SK-N-SH (cell line): ENCODE measurements at regions not wholly inside any gene's neighbourhood (a gene's known extent, or its start where the extent isn't known, plus 50 kb on each side); places are given as distances from the start of the nearest gene placed in this dataset.

Experiments
- CHD2 ChIP-seq: fragments of 150-350 bp; IDR thresholded peaks from 2 replicates; pipeline ENCODE4 v1.6.1; 2018; ENCODE audit warnings: low read length; ENCODE audit not compliant: partially characterized antibody
- CTCF ChIP-seq: fragments of 200-600 bp; sonication (generic); IDR thresholded peaks from 2 replicates; pipeline ENCODE4 v1.6.1; 2017; ENCODE audit warnings: antibody characterized with exemption, mild to moderate bottlenecking, moderate library complexity
- ELF1 ChIP-seq: IDR thresholded peaks from 2 replicates; pipeline ENCODE4 v1.4.0; 2012
- FOSL2 ChIP-seq: IDR thresholded peaks from 2 replicates; pipeline ENCODE4 v1.4.0; 2012; ENCODE audit warnings: low read depth, mild to moderate bottlenecking, moderate library complexity, borderline replicate concordance
- GABPA ChIP-seq: IDR thresholded peaks from 2 replicates; pipeline ENCODE4 v1.4.0; 2012; ENCODE audit warnings: low read depth, mild to moderate bottlenecking
- JUND ChIP-seq: IDR thresholded peaks from 2 replicates; pipeline ENCODE4 v1.4.0; 2012
- MXI1 ChIP-seq: IDR thresholded peaks from 2 replicates; pipeline ENCODE4 v1.6.1; 2012; ENCODE audit warnings: mild to moderate bottlenecking, low read depth, low read length, improper control_type of control experiment
- POLR2AphosphoS5 ChIP-seq: IDR thresholded peaks from 2 replicates; pipeline ENCODE4 v1.6.1; 2012; ENCODE audit warnings: low read depth, low read length
- RAD21 ChIP-seq: IDR thresholded peaks from 2 replicates; pipeline ENCODE4 v1.6.1; 2012; ENCODE audit warnings: mild to moderate bottlenecking, low read length
- REST ChIP-seq: IDR thresholded peaks from 2 replicates; pipeline ENCODE4 v1.6.1; 2012; ENCODE audit warnings: mild to moderate bottlenecking, low read depth, low read length, moderate library complexity
- RFX5 ChIP-seq: IDR thresholded peaks from 2 replicates; pipeline ENCODE4 v1.6.1; 2012; ENCODE audit warnings: mild to moderate bottlenecking, improper control_type of control experiment, low read length
- TCF12 ChIP-seq: IDR thresholded peaks from 2 replicates; pipeline ENCODE4 v1.4.0; 2012
- YY1 ChIP-seq: IDR thresholded peaks from 2 replicates; pipeline ENCODE4 v1.4.0; 2012; ENCODE audit warnings: low read depth, mild to moderate bottlenecking

- no peak for TF ChIP-seq CTCF
- no peak for TF ChIP-seq JUND
- no peak for TF ChIP-seq ELF1
- TF ChIP-seq POLR2AphosphoS5, result no peak
- TF ChIP-seq FOSL2, result no peak
- no peak for TF ChIP-seq YY1
- no peak for TF ChIP-seq TCF12
- TF ChIP-seq REST, result no peak
- no peak for TF ChIP-seq RFX5
- TF ChIP-seq CHD2, result no peak
- TF ChIP-seq GABPA, result no peak
- TF ChIP-seq MXI1, result no peak
- no peak for TF ChIP-seq RAD21
These were observed 1403.4 kb upstream of the TENM4 start for GRCh38 chr11:80844110-80844819.
